Activated CD4-positive, alpha-beta T cell treated with anti-CD3 and anti-CD28 coated beads for 36 hours (primary cell): ENCODE measurements at regions not wholly inside any gene's neighbourhood (a gene's known extent, or its start where the extent isn't known, plus 50 kb on each side); places are given as distances from the start of the nearest gene placed in this dataset.
A peak's percentile ranks its signal among the peaks of the same experiment; 100 is the strongest.

ENCODE experiments used
- ATAC-seq: fragments of 200-7000 bp; cut with Tn5 transposase; one replicate; pipeline ENCODE4 v1.10.0; 2021; ENCODE audit warnings: mild to moderate bottlenecking, moderate library complexity
- CTCF ChIA-PET: fragments of 350-600 bp; sonication (Branson Sonifier 250); formaldehyde crosslinking; loops from one replicate; lab custom pipeline; 2021; ENCODE audit warnings: antibody characterized with exemption; lab: Charles Lee
- POLR2A ChIA-PET: fragments of 350-600 bp; sonication (Branson Sonifier 250); formaldehyde crosslinking; loops from one replicate; lab custom pipeline; 2021; ENCODE audit warnings: antibody characterized with exemption, inconsistent platforms; lab: Charles Lee
- DNase-seq: peaks from one replicate; pipeline ENCODE4 v3.0.0-alpha.2; 2020
- H3K27ac Mint-ChIP-seq: one replicate; pipeline ENCODE4 v1.8.0; 2021; ENCODE audit warnings: mixed read lengths
- H3K27me3 Mint-ChIP-seq: one replicate; pipeline ENCODE4 v1.8.0; 2021; ENCODE audit warnings: mixed read lengths
- H3K36me3 Mint-ChIP-seq: one replicate; pipeline ENCODE4 v1.8.0; 2021; ENCODE audit warnings: low read depth, mixed read lengths
- H3K4me1 Mint-ChIP-seq: one replicate; pipeline ENCODE4 v1.8.0; 2021; ENCODE audit warnings: mixed read lengths
- H3K4me3 Mint-ChIP-seq: one replicate; pipeline ENCODE4 v1.8.0; 2021; ENCODE audit warnings: mild to moderate bottlenecking, moderate library complexity, mixed read lengths
- H3K9me3 Mint-ChIP-seq: one replicate; pipeline ENCODE4 v1.8.0; 2021; ENCODE audit warnings: low read depth, mixed read lengths
- intact Hi-C, 2 experiments: fragments of 100-400 bp; cut with DNase I in 1 of 2; cut with micrococcal nuclease in 1 of 2; formaldehyde crosslinking; loops; one replicate each; pipeline versions ENCODE4 v1.14.2 to v1.15.1; 2022 to 2024; cut with DNase I, micrococcal nuclease

- Mint-ChIP-seq H3K9me3 (no peaks in the 10 kb centered on the region), H3K4me1 (no peaks in the 10 kb centered on the region), H3K27me3 (peaks cover 29% of the 10 kb centered on the region), H3K27ac (no peak overlapping the region), H3K4me3 (no peak overlapping the region), H3K36me3 (no peaks in the 10 kb centered on the region)
- intact Hi-C loops = no loop called here
- ATAC-seq (no peak), DNase-seq (no peak)
- ChIA-PET POLR2A (no interaction called here), CTCF (no interaction called here)
Observed at GRCh38 chr7:97798046-97799019, 66.4 kb downstream of the TAC1 start.

GRCh38 chr7:97801108-97801507, 69.2 kb downstream of the TAC1 start:
- Mint-ChIP-seq H3K36me3 (no peaks in the 10 kb centered on the region), H3K4me3 (no peak overlapping the region), H3K27me3 (peaks cover 25% of the 10 kb centered on the region), H3K9me3 (no peaks in the 10 kb centered on the region), H3K27ac (no peak overlapping the region), H3K4me1 (no peaks in the 10 kb centered on the region)
- DNase-seq (peak; percentile 5), ATAC-seq (no peak)
- intact Hi-C loops = no loop called here
- CTCF ChIA-PET = no interaction called here
- POLR2A ChIA-PET = no interaction called here
